ENCODE measurements at regions not wholly inside any gene's neighbourhood (a gene's known extent, or its start where the extent isn't known, plus 50 kb on each side); places are given as distances from the start of the nearest gene placed in this dataset.

GRCh38 chr6:22888163-22888752 is 318.9 kb downstream of the HDGFL1 start:
- DNase-seq, result no peak

- no peak for DNase-seq
Measured at GRCh38 chr6:22891934-22892333, 322.6 kb downstream of the HDGFL1 start.

- no peak for DNase-seq
Measured at GRCh38 chr6:22892452-22892851, 323.1 kb downstream of the HDGFL1 start.

- DNase-seq, result no peak
Measured at GRCh38 chr6:22896696-22897095, 327.3 kb downstream of the HDGFL1 start.

- DNase-seq, result no peak
Measured at GRCh38 chr6:22899426-22899825, 330.1 kb downstream of the HDGFL1 start.

GRCh38 chr6:22903826-22904225 is 334.5 kb downstream of the HDGFL1 start:
- DNase-seq, result no peak

GRCh38 chr6:22904431-22904830 is 335.1 kb downstream of the HDGFL1 start:
- no peak for DNase-seq

- no peak for DNase-seq
Measured at GRCh38 chr6:22906091-22906549, 336.8 kb downstream of the HDGFL1 start.

- DNase-seq, result no peak
Measured at GRCh38 chr6:22907085-22907484, 337.7 kb downstream of the HDGFL1 start.

- DNase-seq, result no peak
Measured at GRCh38 chr6:22910370-22910769, 341.0 kb downstream of the HDGFL1 start.

GRCh38 chr6:22913612-22914011 is 344.2 kb downstream of the HDGFL1 start:
- no peak for DNase-seq

GRCh38 chr6:22917344-22917743 is 348.0 kb downstream of the HDGFL1 start:
- no peak for DNase-seq

GRCh38 chr6:22921828-22922227 is 352.5 kb downstream of the HDGFL1 start:
- no peak for DNase-seq

GRCh38 chr6:22925304-22925835 is 356.0 kb downstream of the HDGFL1 start:
- no peak for DNase-seq

- DNase-seq, result no peak
Measured at GRCh38 chr6:22925920-22926789, 356.8 kb downstream of the HDGFL1 start.

GRCh38 chr6:22926790-22927354 is 357.5 kb downstream of the HDGFL1 start:
- peak; percentile 59 for DNase-seq

GRCh38 chr6:22928775-22929174 is 359.4 kb downstream of the HDGFL1 start:
- DNase-seq, result no peak

- no peak for DNase-seq
Measured at GRCh38 chr6:22929311-22929985, 360.1 kb downstream of the HDGFL1 start.

- no peak for DNase-seq
Measured at GRCh38 chr6:22940581-22941290, 371.4 kb downstream of the HDGFL1 start.

- no peak for DNase-seq
Measured at GRCh38 chr6:22942403-22942802, 373.0 kb downstream of the HDGFL1 start.

GRCh38 chr6:22943327-22943726 is 374.0 kb downstream of the HDGFL1 start:
- DNase-seq, result no peak

GRCh38 chr6:22949967-22950366 is 380.6 kb downstream of the HDGFL1 start:
- DNase-seq, result no peak

All from eye (tissue), 1 donor.